Activated CD4-positive, CD25-positive, alpha-beta regulatory T cell treated with anti-CD3 and anti-CD28 coated beads, Interleukin-2, amount 50 U/mL, for 16 hours (primary cell): ENCODE measurements at regions not wholly inside any gene's neighbourhood (a gene's known extent, or its start where the extent isn't known, plus 50 kb on each side); places are given as distances from the start of the nearest gene placed in this dataset.
"Not testable (repeated sequence)": the region's sequence is repeated elsewhere in the genome, so short reads cannot be mapped to it uniquely, and the experiment has no call there.

Source experiments
- DNase-seq: peaks from one replicate; pipeline ENCODE4 v3.0.0-alpha.2; 2020; ENCODE audit warnings: low read depth, low spot score

GRCh38 chr11:19433367-19433766 lies 192.6 kb upstream of the E2F8 start:
- no peak for DNase-seq

- DNase-seq: no peak
Observed at GRCh38 chr11:19432370-19433061, 191.8 kb upstream of the E2F8 start.

- no peak for DNase-seq
Observed at GRCh38 chr11:19430754-19431398, 190.1 kb upstream of the E2F8 start.

- DNase-seq: no peak
Observed at GRCh38 chr11:19430346-19430745, 189.6 kb upstream of the E2F8 start.

- no peak for DNase-seq
Observed at GRCh38 chr11:19429108-19429760, 188.5 kb upstream of the E2F8 start.

GRCh38 chr11:19428206-19429002 lies 187.7 kb upstream of the E2F8 start:
- no peak for DNase-seq

- no peak for DNase-seq
Observed at GRCh38 chr11:19426756-19427403, 186.1 kb upstream of the E2F8 start.

DNA sequence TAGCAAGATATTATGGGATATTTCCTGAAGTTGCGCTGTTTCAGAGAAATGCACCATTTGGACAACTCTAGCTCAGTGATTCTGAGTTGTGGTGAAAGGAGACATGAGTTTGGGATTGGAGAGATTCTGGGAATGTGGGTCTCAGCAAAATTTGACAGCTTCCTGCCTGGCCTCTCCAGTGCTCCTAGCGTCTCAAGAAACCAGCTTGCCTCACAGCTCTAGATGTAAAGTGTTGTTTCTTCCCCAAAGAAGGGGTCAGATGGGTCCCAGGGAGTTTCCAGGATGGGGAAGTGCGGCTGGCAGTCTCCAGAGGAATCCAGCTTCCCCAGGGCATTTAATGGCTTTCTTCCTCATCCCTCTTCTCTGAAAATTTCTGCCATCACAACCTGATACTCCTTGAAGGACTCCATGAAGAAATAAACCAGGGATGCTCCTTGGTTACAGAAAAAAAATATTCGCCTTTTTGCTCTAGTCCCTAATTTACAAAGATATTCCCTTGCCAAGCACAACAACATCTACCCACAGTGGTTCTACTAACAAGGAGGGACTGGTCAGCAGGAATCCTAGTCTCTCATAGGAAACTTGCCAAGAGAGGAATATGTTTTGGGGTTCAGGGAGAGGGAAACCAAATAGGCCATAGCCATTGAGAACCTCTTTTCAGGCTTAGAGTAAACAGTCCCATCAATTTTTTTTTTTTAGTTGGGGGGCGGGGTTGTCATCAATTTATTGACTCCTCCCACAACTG lies 185.4 kb upstream of the E2F8 start:
- DNase-seq: no peak

DNA sequence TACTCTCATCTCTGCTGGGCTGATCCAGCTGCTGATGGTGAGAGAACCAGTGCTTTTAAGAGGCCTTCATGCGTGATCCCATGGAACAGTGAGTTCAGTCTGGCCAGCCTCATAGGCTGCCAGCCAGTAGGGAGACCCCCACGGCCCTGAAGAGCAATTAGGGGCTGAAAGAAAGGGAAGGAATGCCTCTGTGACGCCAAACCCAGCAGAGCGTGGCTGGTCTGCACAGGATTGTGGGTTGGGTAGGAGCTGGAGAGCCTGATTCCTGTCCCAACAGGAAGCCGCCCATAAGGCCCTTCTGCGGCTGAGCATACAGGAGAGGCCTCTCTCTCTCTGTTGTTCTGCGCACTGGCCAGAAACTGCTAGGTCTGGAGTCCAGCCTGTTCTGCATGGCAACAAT lies 181.5 kb upstream of the E2F8 start:
- no peak for DNase-seq

GRCh38 chr11:19420868-19421533 lies 180.3 kb upstream of the E2F8 start:
- DNase-seq: no peak

DNA sequence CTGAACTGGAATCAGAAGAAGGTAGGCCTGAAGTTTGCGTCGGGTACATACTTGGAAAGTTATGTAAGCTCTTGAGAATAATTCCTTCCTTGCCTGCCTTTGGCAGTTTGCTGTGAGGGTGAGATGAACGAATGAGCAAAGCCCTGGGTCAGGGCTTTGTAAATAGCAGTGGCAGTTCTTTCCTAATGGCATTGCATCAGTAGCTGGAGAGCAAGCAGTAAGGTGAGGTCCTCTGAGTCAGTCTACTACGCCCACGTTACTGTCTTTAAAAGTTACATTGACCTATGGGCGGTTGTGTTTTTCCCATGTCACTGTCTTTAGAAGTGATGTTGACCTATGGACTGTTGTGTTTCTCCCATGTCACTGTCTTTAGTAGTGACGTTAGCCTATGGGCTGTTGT lies 179.1 kb upstream of the E2F8 start:
- no peak for DNase-seq

DNA sequence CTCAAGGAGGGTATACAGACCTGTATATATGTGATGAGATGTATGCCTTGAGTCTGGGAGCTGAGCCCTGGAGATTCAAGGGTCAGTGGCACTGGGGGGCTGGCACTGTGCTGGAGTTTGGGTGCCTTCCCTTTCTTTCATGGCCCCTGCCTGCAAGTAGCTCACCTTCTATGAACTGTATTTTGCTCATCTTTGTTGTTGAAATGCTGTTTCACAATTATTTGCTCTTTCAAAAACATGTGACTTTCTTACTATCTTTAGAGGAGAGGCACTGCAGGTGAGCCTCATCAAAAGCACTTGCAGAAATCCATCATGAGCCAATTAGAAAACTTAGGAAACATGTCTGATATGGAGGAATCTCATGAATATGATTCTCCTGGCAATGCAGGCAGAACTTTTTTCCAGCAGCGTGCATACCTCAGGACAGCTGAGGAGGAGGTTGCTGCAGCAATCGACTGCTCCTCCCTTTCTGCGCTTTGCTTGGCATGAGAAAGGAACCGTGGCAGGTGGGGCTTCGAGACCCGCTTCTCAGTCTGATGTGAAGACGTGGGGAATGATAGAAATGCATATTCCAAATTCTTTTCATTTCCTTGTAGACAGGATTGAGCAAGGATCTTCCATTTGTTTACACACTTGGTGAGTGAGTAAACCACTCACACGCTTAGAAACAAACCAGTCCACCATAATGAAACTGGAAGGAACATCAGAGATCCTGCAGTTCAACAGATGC lies 178.4 kb upstream of the E2F8 start:
- DNase-seq: no peak

GRCh38 chr11:19418221-19418620 lies 177.5 kb upstream of the E2F8 start:
- no peak for DNase-seq

DNA sequence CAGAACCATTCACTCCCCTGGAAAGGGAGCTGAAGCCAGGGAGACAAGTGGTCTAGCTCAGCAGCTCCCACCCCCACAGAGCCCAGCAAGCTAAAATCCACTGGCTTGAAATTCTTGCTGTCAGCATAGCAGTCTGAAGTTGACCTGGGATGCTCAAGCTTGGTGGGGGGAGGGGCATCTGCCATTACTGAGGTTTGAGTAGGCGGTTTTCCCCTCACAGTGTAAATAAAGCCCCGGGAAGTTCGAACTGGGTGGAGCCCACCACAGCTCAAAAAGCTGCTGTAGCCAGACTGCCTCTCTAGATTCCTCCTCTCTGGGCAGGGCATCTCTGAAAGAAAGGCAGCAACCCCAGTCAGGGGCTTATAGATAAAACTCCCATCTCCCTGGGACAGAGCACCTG lies 171.3 kb upstream of the E2F8 start:
- DNase-seq: not testable (repeated sequence)

DNA sequence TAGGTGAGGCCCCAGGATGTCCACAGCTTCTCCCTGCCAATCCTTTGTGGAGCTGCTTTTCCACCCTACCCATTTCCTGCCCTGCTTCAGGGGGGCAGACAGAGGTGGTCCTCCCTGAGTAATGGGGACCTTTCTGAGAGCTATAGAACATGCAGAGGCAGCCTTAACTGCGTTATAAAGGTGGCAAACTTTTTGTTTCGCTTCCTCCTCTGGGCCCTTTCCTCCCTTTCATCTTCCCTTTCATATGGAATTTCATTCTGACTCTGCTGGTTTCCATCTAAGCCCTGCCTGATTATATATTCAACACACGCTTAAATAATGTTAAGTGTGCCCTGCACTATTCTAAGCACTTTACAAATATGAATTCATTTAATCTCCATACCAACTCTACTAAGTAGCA lies 169.3 kb upstream of the E2F8 start:
- no peak for DNase-seq

DNA sequence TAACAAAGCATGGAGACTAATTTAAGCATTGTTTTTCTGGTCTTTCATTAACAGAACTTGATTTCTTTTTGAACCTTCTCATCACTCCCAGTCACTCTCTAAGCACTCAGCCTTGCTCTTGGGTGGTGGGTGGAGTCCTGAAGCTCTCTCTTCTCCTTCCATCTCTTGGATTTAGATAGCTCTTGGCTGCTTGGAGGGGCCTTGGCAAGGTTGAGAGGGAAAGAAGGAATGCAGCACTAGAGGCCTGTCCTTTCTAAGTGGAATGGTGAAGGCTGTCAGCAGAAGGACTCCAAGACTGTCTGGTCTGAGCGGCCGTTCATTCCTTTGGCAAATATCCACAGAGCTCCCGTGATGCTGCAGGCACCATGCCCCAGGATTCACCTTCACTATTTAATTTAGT lies 168.6 kb upstream of the E2F8 start:
- no peak for DNase-seq

- no peak for DNase-seq
Observed at GRCh38 chr11:19407677-19408270, 167.0 kb upstream of the E2F8 start.

- DNase-seq: no peak
Observed at GRCh38 chr11:19405966-19406365, 165.2 kb upstream of the E2F8 start.

GRCh38 chr11:19404787-19405186 lies 164.0 kb upstream of the E2F8 start:
- no peak for DNase-seq
